GDM1 (cell line): ENCODE measurements at regions not wholly inside any gene's neighbourhood (a gene's known extent, or its start where the extent isn't known, plus 50 kb on each side); places are given as distances from the start of the nearest gene placed in this dataset.
"Not testable (repeated sequence)": the region's sequence is repeated elsewhere in the genome, so short reads cannot be mapped to it uniquely, and the experiment has no call there.

Experiments used
- DNase-seq: peaks from one replicate; lab custom pipeline; 2025; lab: John Stamatoyannopoulos, UW

DNA sequence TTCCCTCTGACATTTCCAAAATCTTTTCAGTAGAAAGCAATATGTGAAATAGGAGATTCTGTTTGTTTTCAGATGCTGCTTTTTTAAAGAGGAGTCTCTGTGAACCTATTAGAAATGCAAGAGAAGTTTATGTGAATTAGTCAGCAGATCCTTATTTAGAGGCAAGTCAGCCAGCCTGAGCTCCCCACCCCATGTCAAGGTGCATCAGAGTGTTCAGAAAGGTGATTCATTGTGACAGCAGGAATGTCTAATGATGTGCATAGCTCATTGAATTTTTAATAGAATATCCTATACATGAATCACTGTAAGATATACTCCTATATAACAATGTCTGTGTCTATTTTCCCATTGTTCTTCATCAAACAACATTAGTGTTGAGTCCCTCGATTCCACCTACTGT, 1222.4 kb upstream of the USP15 start:
- DNase-seq: no peak

DNA sequence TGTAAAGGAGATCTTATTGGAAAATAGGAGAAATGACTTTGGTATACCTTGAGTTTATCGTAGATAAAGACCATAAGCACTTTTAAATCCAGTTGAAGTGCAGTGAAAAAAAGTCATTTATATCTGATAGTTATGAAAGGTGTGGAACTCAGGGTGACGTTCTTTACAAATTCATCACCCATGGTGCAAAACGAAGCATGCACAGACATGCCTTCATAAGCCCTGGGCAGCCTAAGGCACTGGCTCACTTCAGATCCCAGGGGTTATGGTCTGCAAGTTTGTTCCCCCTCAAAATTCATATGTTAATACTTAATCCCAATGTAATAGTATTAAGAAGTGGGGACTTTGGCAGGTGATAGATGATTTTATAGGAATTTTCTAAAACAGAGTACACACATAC, 1216.4 kb upstream of the USP15 start:
- DNase-seq: no peak

DNA sequence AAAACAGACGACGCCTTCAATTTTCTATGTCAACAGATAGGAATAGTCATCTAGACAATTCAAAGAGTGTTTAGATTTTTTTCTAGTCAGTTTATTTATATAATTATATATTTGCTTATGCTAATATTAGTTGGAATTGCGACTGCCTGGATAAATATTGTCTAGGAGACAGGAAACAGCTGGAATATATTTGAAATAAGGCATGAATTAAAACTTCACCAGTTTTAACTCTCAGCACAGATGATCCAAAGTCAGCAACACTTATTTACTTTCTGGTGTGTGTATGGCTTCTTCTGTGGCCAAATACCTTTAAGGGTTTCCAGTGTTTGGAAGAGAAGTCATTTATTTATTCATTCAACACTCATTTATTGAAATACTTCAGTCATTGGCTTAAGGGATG, 1215.4 kb upstream of the USP15 start:
- DNase-seq: no peak

DNA sequence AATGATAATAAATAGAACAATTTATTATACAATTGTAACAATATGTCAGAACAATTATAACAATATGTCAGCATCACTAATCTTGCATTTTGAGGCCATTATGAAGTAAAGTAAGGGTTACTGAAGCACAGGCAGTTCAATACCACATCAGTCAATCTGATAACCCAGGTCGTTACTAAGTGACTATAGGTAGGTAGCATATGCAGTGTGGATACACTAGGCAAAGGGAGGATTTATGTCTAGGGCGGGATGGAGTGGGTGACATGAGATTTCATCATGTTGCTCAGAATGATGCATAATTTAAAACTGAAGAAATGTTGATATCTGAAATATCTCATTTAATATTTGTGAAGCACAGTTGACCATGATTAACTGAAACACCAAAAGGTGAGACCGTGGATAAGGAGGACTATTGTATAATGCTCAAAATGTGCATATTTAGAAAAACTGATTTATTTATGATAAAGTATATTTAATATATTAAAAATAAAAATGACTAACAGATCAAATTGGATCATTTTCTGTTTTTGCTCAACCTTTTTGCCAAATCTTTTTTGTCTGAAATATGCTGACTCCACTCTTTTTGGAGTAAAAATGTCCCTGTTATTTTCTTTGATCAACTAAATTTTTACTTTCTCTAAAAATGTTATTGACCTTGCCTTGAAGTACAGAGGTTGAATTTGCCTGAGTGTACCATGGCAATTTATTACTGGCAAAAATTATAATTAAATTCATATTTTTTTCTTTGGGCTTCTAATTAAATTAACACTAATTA, 1189.4 kb upstream of the USP15 start:
- DNase-seq: no peak

DNA sequence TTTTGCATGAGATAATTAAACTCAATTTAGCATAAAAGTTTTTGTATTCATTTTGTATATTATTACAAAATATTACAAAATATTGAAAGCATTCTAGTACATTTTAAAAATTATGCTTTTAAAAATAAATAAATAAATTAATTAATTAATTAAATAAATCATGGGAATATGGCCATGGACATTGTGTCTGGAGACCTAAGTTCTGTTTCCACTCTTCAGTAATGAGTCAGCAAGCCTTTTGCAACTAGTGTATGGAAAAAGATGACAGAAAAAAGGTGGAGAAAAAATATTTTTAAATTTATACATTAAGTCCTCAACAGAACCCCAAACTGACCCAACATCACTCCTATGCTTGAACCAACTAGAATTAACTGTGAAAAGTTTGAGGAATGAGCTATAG, 1187.5 kb upstream of the USP15 start:
- no peak for DNase-seq

DNA sequence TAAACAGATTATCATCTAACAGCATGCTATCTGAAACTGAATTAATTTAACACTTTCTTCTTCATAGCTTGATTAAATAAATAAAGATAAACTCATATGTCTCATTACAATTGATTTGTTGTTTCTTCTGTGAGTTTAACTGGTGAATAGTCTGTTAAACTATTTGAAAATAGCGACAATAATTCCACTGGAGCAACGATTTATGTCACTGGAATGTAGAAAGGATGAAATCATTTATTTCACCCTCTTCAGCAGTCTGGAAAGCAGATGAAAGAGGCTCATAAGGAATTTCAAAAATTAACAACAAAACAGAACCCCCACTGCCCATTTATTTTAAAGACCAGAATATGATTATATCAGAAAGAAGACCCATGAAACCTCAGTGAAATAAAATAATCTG, 1165.1 kb upstream of the USP15 start:
- no peak for DNase-seq

DNA sequence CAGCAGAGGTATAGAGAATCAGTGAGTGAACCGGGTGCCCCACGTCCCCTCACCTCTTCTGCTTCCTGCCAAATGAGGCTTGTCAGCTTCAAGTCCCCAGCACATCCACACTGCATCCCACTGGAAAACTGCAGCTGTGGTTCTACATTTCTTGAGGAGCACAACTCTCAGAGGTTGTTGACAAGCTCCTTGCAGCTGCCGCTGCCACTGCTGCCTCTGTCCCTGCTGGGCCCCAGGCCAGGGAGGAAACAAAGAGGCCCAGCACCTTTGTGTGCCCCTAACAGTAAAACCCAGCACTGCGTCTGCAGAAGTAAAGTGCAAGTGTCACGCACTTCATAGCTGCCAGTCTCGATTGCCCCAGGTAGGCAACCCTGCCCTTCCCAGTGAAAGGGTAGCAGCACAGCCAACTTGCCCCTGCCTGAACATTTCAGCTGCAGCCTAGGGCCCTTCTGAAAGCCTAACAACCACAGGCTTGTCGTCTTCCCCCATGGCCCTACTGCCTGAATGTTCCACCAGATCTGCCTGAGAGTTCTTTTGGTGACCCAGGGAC, 1162.1 kb upstream of the USP15 start:
- DNase-seq: no peak

DNA sequence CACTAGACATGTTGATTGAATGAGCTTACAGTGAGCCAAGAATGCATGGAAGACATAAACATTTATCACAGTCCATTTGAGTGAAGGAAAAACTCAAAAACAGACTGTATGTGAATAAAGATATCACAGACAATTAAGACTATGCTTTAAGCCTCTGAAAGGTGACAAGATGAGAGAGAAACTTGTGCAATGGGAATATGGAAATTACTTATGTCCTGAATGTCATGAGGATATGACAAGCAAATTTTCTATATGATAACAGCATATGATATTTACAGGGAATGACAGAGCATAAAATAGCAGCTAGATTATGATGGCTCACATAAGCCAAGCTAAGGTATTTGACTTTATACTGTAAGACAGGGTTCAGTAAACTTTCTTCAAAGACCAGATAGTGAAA, 1153.1 kb upstream of the USP15 start:
- DNase-seq: no peak

DNA sequence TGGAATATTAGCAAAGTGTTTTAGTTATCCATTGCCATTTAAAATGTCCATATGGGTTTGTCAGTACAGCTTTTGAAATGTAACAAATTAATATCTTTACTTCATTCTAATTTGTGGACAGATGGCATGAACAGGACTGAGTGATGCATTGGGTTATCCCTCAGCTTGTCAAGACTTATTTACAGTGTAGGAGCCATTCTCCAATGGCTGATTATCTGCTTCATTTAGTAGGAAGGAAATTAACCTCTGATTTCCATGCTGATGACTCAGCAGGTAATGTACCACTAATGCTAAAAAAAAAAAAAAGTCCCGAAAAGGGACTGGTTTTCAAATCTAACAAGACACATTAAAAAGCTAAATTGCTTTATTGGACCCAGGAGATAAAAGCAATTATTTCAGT, 1149.0 kb upstream of the USP15 start:
- no peak for DNase-seq

DNA sequence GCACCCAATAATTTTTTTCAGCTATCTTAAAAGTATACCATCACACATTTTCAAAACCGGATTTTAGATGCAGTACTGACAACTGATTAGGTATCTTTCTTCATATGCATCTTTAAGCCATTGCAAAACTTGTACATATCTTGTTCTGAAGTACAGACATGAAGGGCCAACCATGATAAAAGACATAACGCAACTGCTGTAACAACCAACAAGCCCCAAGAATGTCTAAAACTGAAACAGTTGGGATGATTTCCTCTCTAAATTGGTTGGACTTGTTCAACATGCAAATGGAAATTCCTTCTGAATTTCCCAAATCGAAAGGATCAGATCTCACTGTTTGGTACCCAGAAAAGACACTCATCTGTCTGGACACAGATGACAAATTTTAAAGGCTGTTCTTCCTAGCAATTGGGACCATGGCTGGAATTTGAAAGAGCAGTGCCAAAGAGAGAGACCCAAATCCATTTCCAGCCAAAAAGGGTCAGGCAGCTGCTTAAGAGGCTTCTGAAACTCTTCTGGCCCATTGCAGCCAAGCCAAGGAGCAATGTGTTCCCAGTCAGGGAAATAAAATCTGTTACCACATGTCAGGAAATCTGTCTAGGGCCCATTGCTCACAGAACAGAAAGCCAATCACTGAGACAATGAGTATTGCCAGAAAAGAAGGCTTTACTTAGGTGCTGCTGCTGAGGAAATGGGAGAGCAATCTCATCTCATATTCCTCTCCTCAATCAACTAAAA, 1122.4 kb upstream of the USP15 start:
- no peak for DNase-seq

DNA sequence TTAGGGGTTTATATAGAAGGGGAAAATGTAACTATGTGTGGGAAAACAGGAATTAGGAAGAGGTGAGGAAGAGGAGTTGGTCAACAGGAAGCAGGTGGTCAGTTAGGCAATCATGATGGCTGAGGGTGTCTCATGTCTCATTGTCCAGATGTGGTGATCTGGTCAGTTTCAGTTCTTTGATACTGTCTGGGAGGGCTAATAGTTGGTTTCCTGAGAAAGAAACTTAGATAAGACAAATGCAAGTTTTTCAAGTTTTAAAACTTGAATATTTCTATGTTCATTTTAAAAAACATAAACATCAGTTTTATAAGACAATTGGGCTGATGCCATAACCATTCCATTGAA, 1121.8 kb upstream of the USP15 start:
- DNase-seq: no peak

DNA sequence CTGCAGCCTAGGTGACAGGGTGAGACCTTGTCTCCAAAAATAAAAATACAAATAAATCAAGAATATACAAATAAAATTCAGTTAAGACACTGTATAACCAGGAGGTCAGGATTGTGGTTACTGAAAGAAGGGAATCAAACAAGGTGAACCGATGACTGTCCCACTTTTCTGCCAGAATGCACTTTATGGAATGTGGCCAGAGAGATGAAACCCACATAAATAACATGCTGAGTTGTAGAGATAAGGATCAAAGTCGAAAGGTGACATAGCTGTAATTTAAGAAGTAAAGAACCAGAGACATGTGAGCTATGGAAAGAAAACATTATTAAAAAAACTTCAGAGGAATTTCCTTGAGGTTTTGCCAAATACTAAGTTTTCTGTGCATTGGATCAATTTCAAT, 1098.2 kb upstream of the USP15 start:
- no peak for DNase-seq

DNA sequence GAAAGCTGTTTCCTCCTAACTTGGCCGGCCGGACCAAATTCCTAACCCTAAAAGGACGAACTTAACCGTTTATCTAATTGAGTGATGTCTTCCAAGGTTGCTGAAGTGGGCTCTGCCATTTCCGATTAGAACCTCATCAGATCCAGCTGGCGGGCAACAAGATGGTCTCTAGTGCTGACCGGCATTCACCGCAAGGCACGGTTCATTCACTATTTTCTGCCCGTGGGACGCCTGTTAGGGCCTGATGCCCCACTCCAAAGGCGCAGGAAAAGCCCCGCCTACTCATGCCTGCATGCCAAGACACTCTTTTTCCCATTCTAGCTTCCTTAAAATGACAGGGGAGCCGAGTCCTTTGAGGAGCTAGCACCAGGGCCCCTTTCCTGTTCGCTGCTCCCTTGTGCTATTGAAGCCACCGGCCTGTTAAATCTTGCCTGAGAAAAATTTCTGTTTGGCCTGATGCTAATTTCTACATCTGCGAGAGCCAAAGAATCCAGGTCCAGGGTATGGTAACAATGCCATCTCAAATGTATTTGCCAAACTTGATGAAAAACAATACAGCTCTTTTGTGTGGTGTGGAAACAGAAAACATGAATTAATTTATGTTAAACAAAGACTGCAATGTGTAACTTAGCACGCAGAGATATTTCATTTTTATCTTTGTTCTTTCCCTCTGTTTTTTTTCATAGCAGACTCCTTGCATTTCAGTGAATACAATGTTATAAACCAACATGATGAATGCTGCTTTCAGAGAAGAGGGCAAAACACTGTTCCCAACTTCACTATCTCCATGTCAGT, 1071.2 kb upstream of the USP15 start:
- no peak for DNase-seq

DNA sequence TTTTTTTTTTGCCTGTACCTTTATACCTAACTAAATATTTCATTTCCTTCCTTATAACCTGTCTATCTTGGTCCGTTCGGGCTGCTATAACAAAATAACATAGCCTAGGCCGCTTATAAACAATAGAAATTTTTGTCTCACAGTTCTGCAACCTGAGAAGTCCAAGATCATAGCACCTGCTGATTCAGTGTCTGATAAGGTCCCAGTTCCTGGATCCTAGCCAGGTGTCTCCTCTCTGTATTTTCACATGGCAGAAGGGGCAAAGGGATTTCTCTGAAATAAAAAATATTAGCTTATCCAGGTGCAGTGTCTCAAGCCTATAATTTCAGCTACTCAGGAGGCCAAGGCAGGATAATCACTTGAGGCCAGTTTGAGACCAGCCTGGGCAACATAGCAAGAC, 1046.6 kb upstream of the USP15 start:
- no peak for DNase-seq

DNA sequence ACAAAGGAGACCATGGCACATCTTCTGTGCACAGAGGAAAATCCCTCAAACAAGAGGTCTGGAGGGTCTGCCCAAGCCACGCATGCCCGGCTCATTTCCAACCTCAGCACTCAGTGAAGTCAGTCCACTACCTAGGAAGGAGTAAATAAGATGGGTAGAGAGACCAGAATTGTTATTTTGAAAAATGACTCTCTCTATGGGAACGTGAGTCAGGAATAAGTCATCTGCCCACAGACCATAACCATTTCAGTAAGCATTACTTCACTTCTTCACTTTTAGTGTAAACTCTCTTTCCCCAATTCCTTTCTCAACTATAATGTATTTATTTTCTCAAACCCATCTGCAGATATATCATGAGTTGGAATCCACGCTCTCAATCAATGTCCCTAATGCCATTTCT, 1039.9 kb upstream of the USP15 start:
- DNase-seq: no peak

DNA sequence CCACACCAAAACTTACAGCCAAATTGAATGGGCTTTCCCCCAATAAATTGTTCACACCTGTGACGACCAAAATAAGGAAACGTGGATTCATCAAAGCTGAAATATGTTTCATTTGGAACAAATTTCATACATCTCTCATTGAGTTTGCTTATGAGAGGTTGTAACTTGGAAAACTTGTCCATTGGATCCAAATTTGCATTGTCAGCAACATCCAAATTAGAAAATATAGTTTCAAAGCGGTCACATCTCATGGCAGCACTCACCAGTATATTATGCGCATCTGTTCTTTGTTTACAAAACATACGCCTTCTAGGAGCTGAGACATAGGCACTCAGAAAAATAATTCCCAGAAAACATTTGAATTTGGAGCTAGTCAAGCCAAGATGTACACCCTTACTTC, 1028.2 kb upstream of the USP15 start:
- DNase-seq: no peak

DNA sequence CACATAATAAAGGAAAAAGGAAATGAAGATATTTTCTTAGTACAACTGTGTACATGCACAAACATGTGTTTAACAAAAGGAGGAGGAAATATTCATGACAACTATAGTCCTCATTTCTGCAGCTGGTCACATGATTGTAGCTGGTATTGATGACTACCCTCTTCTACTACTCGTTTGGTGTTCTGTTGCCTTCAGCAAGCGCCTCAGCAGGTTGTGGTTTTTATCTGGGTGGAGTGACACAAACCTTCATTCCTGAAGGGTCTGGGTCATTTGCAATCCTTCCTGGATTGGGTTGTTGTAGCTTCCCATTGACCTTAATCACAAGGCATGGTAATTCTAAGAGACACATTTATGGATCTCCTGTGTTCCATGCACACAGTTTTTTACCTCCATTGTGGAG, 1009.9 kb upstream of the USP15 start:
- DNase-seq: no peak

DNA sequence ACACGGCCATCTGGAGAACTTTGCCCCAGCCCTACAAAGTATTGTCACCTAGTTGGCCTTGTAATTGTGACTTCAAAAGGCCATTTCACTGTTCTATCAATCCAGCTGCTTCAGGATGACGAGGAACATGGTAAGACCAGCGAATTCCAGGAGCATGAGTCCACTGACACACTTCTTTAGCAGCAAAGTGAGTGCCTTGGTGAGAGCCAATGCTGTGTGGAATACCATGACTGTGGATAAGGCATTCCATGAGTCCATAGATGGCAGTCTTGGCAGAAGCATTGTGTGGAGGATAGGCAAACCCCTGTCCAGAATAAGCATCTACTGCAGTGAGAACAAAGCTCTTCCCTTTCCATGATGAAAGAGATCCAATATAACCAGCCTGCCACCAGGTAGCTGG, 1009.1 kb upstream of the USP15 start:
- no peak for DNase-seq

DNA sequence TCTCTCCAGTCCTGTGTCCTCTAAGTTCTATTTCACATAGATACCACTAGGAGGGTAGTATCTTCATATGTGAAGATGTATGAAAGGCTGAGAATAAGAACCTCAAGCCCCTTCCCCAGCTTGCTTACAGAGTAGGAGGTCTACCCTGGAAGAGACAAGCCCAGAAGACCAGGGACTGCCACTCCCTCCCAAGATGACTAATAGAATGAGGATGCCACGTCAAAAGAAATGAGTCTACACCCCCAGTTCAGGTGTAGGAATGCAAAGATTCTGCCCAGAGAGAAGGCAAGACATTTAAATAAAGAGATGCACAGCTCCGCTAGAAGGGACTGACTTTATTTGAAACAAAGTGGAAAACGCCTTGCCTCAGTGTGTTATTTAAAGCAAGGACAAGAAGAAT, 1006.0 kb upstream of the USP15 start:
- DNase-seq: no peak

DNA sequence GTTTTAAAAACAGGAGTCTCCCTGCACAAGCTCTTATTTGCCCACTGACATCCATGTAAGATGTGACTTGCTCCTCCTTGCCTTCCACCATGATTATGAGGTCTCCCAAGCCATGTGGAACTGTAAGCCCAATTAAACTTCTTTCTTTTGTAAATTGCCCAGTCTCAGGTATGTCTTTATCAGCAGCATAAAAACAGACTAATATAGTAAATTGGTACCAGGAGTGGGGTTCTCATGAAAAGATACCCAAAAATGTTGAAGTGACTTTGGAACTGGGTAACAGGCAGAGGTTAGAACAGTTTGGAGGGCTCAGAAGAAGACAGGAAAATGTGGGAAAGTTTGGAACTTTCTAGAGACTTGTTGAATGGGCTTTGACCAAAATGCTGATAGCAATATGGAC, 995.9 kb upstream of the USP15 start:
- DNase-seq: not testable (repeated sequence)

DNA sequence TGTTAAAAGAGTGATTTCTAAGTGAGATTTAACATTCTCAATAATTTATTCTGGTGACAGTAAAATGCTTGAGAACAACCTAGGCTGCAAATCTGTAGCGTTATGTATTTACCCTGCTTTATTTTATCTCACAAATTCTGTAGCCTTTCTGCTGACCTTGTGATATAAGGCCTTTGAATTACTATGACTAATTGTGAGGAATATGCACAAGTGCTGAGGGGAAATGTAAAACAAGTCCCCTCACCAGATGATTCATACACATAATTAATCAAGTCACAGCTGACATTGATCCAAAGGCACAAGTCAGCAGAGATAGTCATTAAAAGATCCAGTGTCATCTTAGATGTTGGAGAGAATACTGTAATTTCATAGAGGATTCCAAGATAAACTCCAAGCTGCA, 992.7 kb upstream of the USP15 start:
- DNase-seq: no peak

DNA sequence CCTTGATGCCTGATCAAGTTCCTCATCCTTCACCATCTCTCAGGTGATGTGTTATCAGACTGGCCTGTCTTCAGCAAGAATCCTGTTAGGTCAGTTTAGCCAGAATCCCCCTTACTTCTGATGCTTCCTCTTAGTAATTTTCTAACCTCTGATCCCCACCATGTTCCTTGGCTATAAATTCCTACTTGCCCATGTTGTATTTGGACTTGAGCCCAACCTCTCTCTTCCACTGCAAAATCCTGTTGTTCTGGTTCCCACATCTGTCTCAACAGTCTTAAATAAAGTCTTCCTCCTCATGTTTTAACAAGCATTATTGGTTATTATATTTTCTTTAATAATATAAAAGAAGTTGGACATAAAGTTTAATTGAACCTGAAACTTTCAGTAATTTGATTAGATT, 987.8 kb upstream of the USP15 start:
- no peak for DNase-seq
